Stimulated activated naive CD8-positive, alpha-beta T cell treated with anti-CD3 and anti-CD28 coated beads, Interleukin-15, Interleukin-2, amounts not matched to agents 100 ng/mL and 50 ng/mL, for 24 hours (primary cell): ENCODE measurements at regions not wholly inside any gene's neighbourhood (a gene's known extent, or its start where the extent isn't known, plus 50 kb on each side); places are given as distances from the start of the nearest gene placed in this dataset.
"Not testable (repeated sequence)": the region's sequence is repeated elsewhere in the genome, so short reads cannot be mapped to it uniquely, and the experiment has no call there.

Experiments used
- H3K27ac Mint-ChIP-seq: one replicate; pipeline ENCODE4 v1.8.0; 2021; ENCODE audit warnings: mild to moderate bottlenecking, mixed read lengths
- H3K27me3 Mint-ChIP-seq: one replicate; pipeline ENCODE4 v1.8.0; 2021; ENCODE audit warnings: mixed read lengths
- H3K36me3 Mint-ChIP-seq: one replicate; pipeline ENCODE4 v1.8.0; 2021; ENCODE audit warnings: low read depth, mixed read lengths
- H3K4me1 Mint-ChIP-seq: one replicate; pipeline ENCODE4 v1.8.0; 2021; ENCODE audit warnings: low read depth, mixed read lengths
- H3K4me3 Mint-ChIP-seq: one replicate; pipeline ENCODE4 v1.8.0; 2021; ENCODE audit warnings: mild to moderate bottlenecking, mixed read lengths
- H3K9me3 Mint-ChIP-seq: one replicate; pipeline ENCODE4 v1.8.0; 2021; ENCODE audit warnings: mixed read lengths

GRCh38 chr7:73948287-73948686, 79.7 kb upstream of the ELN start:
- no peak overlapping the region for H3K27ac Mint-ChIP-seq
- peaks cover 18% of the 10 kb centered on the region for H3K9me3 Mint-ChIP-seq

GRCh38 chr7:73952266-73952665, 75.7 kb upstream of the ELN start:
- Mint-ChIP-seq H3K27me3 (peaks cover 30% of the 10 kb centered on the region), H3K4me1 (no peaks in the 10 kb centered on the region), H3K9me3 (peaks cover 12% of the 10 kb centered on the region), H3K36me3 (peaks cover 3% of the 10 kb centered on the region), H3K27ac (no peak overlapping the region), H3K4me3 (no peak overlapping the region)

More at GRCh38 chr7:73948287-73948686, 79.7 kb upstream of the ELN start:
- H3K36me3 Mint-ChIP-seq, result peaks cover 3% of the 10 kb centered on the region
- peaks cover 21% of the 10 kb centered on the region for H3K27me3 Mint-ChIP-seq
- no peaks in the 10 kb centered on the region for H3K4me1 Mint-ChIP-seq
- no peak overlapping the region for H3K4me3 Mint-ChIP-seq

GRCh38 chr7:73954181-73954580, 73.8 kb upstream of the ELN start:
- Mint-ChIP-seq H3K36me3 (peaks cover 2% of the 10 kb centered on the region), H3K27ac (no peak overlapping the region), H3K4me3 (no peak overlapping the region), H3K4me1 (no peaks in the 10 kb centered on the region), H3K27me3 (peaks cover 30% of the 10 kb centered on the region), H3K9me3 (peaks cover 2% of the 10 kb centered on the region)

- Mint-ChIP-seq H3K36me3 (no peaks in the 10 kb centered on the region), H3K9me3 (no peaks in the 10 kb centered on the region), H3K4me3 (no peak overlapping the region), H3K4me1 (no peaks in the 10 kb centered on the region), H3K27ac (no peak overlapping the region), H3K27me3 (peaks cover 27% of the 10 kb centered on the region)
These were observed 73.1 kb upstream of the ELN start for GRCh38 chr7:73954861-73955260.

- Mint-ChIP-seq H3K4me3 (no peak overlapping the region), H3K4me1 (no peaks in the 10 kb centered on the region), H3K27me3 (peaks cover 18% of the 10 kb centered on the region), H3K36me3 (peaks cover 12% of the 10 kb centered on the region), H3K9me3 (peaks cover 20% of the 10 kb centered on the region), H3K27ac (no peak overlapping the region)
These were observed 67.4 kb upstream of the ELN start for GRCh38 chr7:73960548-73960947.

GRCh38 chr7:73961991-73962390, 66.0 kb upstream of the ELN start:
- not testable (repeated sequence) for H3K27me3 Mint-ChIP-seq
- peaks cover 20% of the 10 kb centered on the region for H3K9me3 Mint-ChIP-seq
- peaks cover 12% of the 10 kb centered on the region for H3K36me3 Mint-ChIP-seq

GRCh38 chr7:73963252-73963822, 64.6 kb upstream of the ELN start:
- Mint-ChIP-seq H3K4me3 (no peak overlapping the region), H3K36me3 (peaks cover 12% of the 10 kb centered on the region), H3K27ac (no peak overlapping the region), H3K9me3 (peaks cover 20% of the 10 kb centered on the region), H3K27me3 (peaks cover 8% of the 10 kb centered on the region), H3K4me1 (no peaks in the 10 kb centered on the region)

More at GRCh38 chr7:73961991-73962390, 66.0 kb upstream of the ELN start:
- H3K4me3 Mint-ChIP-seq, H3K4me1 Mint-ChIP-seq, H3K27ac Mint-ChIP-seq: not testable (repeated sequence)

GRCh38 chr7:73964786-73965185, 63.2 kb upstream of the ELN start:
- Mint-ChIP-seq H3K9me3 (peaks cover 20% of the 10 kb centered on the region), H3K4me3 (no peak overlapping the region), H3K36me3 (peaks cover 12% of the 10 kb centered on the region), H3K4me1 (no peaks in the 10 kb centered on the region), H3K27me3 (peaks cover 8% of the 10 kb centered on the region), H3K27ac (no peak overlapping the region)

- H3K27ac Mint-ChIP-seq, result no peak overlapping the region
- H3K4me1 Mint-ChIP-seq, result no peaks in the 10 kb centered on the region
- peaks cover 5% of the 10 kb centered on the region for H3K27me3 Mint-ChIP-seq
- peaks cover 12% of the 10 kb centered on the region for H3K36me3 Mint-ChIP-seq
- H3K9me3 Mint-ChIP-seq, result peaks cover 20% of the 10 kb centered on the region
- no peak overlapping the region for H3K4me3 Mint-ChIP-seq
These were observed 61.7 kb upstream of the ELN start for GRCh38 chr7:73966062-73966940.

- peaks cover 15% of the 10 kb centered on the region for H3K9me3 Mint-ChIP-seq
- peaks cover 12% of the 10 kb centered on the region for H3K36me3 Mint-ChIP-seq
- H3K4me3 Mint-ChIP-seq, result no peak overlapping the region
- no peak overlapping the region for H3K27ac Mint-ChIP-seq
- H3K4me1 Mint-ChIP-seq, result peaks cover 3% of the 10 kb centered on the region
- H3K27me3 Mint-ChIP-seq, result peaks cover 8% of the 10 kb centered on the region
These were observed 60.8 kb upstream of the ELN start for GRCh38 chr7:73966941-73967831.

GRCh38 chr7:73967832-73968290, 60.1 kb upstream of the ELN start:
- H3K9me3 Mint-ChIP-seq, result peaks cover 15% of the 10 kb centered on the region
- peaks cover 3% of the 10 kb centered on the region for H3K4me1 Mint-ChIP-seq
- no peak overlapping the region for H3K27ac Mint-ChIP-seq

GRCh38 chr7:73968487-73968886, 59.5 kb upstream of the ELN start:
- H3K9me3 Mint-ChIP-seq, result peaks cover 11% of the 10 kb centered on the region
- no peak overlapping the region for H3K27ac Mint-ChIP-seq
- peaks cover 8% of the 10 kb centered on the region for H3K36me3 Mint-ChIP-seq
- peaks cover 3% of the 10 kb centered on the region for H3K4me1 Mint-ChIP-seq
- peaks cover 8% of the 10 kb centered on the region for H3K27me3 Mint-ChIP-seq
- no peak overlapping the region for H3K4me3 Mint-ChIP-seq

More at GRCh38 chr7:73967832-73968290, 60.1 kb upstream of the ELN start:
- H3K27me3 Mint-ChIP-seq, result peaks cover 8% of the 10 kb centered on the region
- H3K36me3 Mint-ChIP-seq, result peaks cover 12% of the 10 kb centered on the region
- H3K4me3 Mint-ChIP-seq, result no peak overlapping the region

- no peaks in the 10 kb centered on the region for H3K9me3 Mint-ChIP-seq
- no peak overlapping the region for H3K27ac Mint-ChIP-seq
- H3K4me1 Mint-ChIP-seq, result peaks cover 3% of the 10 kb centered on the region
- no peak overlapping the region for H3K4me3 Mint-ChIP-seq
- H3K27me3 Mint-ChIP-seq, result peaks cover 3% of the 10 kb centered on the region
- H3K36me3 Mint-ChIP-seq, result no peaks in the 10 kb centered on the region
These were observed 58.0 kb upstream of the ELN start for GRCh38 chr7:73969991-73970390.

- peaks cover 3% of the 10 kb centered on the region for H3K27me3 Mint-ChIP-seq
- no peak overlapping the region for H3K4me3 Mint-ChIP-seq
- H3K4me1 Mint-ChIP-seq, result peaks cover 3% of the 10 kb centered on the region
- no peaks in the 10 kb centered on the region for H3K9me3 Mint-ChIP-seq
- H3K27ac Mint-ChIP-seq, result no peak overlapping the region
- H3K36me3 Mint-ChIP-seq, result no peaks in the 10 kb centered on the region
These were observed 57.2 kb upstream of the ELN start for GRCh38 chr7:73970801-73971229.

- Mint-ChIP-seq H3K36me3 (no peaks in the 10 kb centered on the region), H3K27ac (peak overlapping the region; percentile 11), H3K4me3 (no peak overlapping the region), H3K27me3 (peaks cover 3% of the 10 kb centered on the region), H3K9me3 (no peaks in the 10 kb centered on the region), H3K4me1 (peaks cover 3% of the 10 kb centered on the region)
These were observed 56.7 kb upstream of the ELN start for GRCh38 chr7:73971322-73971703.
